H4 (cell line): ENCODE measurements at regions not wholly inside any gene's neighbourhood (a gene's known extent, or its start where the extent isn't known, plus 50 kb on each side); places are given as distances from the start of the nearest gene placed in this dataset.
"Not testable (repeated sequence)": the region's sequence is repeated elsewhere in the genome, so short reads cannot be mapped to it uniquely, and the experiment has no call there.

ENCODE experiments used
- DNase-seq: peaks from one replicate; pipeline ENCODE4 v3.0.0-alpha.2; 2015; ENCODE audit warnings: low spot score

DNA sequence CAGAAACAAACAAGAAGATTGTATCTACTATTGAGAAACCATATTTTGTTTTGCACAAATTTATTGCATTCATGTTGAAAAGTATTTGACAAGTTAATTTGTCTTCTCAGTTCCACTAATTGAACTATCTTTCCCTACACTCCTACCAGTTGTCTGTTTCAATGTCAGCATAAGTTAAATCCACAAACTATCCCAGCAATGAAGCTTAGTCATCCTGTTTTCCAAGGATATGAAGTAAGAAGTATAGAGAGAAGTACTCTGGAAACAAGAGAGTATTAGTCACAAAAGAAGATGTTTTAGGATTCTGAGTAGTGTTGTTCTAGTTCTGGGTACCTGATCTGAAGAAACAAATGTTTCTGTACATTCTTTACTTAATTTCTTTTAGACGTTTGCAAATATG is 261.6 kb upstream of the ZNF804A start:
- DNase-seq: no peak

DNA sequence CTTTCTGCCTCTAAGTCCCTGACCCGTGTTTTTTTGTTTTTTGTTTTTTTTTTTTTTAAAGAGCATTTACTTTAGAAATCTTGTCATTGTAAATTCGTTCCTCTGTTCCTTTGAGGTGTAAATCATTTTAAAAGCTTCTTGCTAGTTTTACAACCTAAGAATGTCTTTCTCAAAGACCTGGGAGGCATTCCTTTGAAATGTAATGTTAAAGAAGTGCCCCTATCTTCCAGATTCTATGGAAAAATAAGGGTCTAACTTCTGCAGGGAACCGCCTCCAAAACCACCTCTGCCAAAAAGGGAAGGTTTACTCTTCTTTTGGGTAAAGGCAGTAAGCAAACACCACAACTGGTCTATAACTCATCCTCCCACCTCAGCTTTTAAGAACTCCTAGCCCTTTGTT is 259.6 kb upstream of the ZNF804A start:
- no peak for DNase-seq

DNA sequence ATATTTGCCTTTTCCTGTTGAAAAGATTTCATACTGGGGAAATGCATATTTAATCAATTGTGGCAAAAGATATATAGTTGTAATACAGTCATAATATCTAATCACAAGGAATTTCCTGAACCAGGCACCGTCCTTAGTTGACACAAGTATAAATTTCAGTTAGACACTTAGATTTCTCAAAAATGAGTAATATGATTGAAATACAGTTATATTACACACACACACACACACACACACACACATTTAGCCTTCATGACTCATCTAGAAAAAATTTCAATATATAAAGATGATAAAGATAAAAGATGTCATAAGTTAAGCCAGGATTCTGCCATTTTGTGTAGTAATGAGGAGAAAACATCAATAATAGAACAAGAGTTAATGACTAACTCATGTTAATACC is 258.4 kb upstream of the ZNF804A start:
- no peak for DNase-seq

DNA sequence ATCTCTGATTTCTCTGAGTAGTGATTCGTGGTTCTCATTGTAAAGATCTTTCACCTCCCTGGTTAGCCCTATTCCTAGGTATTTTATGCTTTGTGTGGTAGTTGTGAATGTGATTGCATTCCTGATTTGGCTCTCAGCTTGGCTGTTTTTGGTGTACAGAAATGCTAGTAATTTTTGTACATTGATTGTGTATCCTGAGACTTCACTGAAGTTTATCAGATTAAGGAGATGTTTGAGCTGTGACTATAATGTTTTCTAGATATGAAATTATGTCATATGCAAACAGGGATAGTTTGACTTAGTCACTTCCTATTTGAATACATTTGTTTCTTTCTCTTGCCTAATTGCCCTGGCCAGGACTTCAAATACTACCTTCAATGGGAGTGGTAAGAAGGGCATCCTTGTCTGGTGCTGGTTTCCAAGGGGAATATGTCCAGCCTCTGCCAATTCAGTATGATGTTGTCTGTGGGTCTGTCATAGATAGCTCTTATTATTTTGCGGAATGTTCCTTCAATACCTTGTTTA is 251.9 kb upstream of the ZNF804A start:
- no peak for DNase-seq

DNA sequence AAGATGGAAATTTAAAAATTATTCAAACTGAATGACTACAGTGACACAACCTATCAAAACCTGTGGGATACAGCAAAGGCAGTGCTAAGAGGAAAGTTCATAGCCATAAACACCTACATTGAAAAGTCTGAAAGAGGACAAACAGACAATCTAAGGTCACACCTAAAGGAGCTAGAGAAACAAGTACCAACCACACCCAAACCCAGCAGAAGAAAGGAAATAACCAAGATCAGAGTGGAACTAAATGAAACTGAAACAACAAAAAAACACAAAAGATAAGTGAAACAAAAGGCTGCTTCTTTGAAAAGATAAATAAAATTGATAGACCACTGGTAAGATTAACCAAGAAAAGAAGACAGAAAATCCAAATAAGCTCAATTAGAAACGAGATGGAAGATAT is 247.2 kb upstream of the ZNF804A start:
- no peak for DNase-seq

DNA sequence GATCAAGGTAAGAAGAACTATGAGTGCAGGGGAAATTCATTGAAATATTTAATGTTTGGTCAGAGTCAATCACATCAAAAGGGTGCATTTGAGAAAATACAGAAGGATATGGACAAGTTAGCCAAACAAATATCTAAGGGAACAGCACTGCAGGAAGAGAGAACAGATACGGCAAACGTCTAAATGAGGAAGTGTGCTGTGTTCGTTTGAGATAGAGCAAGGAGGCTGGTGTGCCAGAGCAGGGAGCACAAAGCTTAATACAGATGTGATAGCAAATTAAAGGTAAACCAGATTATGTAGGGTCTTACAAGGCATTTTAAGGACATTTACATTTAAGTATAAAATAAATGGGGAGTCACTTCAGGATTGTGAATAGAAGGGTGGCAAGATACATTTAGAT is 241.3 kb upstream of the ZNF804A start:
- DNase-seq: no peak

DNA sequence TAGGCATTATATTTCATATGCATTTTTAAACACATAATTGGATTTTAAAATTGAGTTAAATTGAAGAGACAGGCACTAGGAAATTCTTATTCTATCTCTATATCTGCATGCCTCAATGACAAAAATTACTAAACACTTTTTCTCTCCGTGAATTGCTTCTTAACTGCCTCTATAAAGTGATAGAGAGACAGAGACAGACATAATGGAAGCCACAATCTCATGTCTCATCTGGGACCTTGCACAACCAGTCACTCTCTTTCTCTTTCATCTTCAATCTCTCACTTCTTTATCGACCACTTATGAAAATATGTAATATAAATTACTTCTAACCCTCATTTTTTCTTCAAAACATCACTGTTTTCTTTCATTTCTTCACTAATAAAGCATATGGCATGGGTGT is 238.9 kb upstream of the ZNF804A start:
- DNase-seq: no peak

DNA sequence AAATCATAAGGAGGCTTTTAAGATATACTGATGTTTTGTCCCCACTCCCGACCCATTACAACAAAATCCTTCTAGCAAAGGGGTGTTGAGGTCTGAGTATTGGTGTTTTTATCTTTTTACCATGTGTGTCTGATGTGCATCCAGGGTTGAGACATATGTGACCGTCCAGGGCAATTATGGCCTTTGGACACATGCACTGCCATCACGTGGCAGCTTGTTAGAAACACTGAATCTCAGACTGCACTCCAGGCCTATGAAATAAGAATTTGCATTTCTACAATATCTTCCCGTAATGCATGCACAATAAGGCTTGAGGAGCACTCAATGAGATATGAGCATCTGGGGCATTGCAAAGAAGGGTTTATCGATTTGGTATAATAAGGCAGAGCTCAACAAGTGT is 235.1 kb upstream of the ZNF804A start:
- DNase-seq: no peak

DNA sequence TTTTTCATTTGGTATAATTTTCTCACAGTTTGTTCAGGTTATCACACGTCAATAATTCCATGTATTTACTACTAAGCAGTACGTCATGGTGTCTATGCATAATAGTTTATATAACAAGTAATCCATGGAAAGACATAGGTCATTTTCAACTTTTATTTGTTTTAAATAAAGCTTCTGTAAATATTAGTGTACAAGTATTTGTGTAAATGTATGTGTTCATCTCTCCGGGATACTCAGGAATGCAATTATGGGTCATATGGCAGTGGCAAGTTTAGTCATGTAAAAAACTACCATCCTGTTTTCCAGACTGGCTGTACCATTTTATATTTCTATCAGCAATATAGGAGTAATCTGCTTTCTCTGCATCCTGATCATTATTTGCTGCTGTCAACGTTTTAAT is 231.1 kb upstream of the ZNF804A start:
- DNase-seq: no peak

DNA sequence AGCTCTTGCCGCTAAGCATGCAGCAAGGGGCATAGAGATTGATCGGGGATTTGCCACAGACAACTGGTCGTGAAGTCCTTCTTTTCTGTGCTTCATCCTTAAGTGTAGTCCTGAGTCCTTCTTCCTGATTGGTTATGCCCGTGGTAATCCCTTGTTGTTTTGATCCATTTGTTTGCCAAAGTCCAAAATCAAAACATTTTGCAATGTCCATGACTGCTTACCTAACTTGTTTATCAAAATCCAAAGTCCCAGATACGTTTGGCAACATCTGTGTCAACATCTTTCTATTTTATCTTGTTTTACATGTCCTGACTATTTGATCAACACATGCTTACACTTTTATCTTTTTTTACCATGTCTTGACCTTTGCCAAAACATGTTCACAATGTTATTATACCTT is 229.0 kb upstream of the ZNF804A start:
- DNase-seq: no peak

DNA sequence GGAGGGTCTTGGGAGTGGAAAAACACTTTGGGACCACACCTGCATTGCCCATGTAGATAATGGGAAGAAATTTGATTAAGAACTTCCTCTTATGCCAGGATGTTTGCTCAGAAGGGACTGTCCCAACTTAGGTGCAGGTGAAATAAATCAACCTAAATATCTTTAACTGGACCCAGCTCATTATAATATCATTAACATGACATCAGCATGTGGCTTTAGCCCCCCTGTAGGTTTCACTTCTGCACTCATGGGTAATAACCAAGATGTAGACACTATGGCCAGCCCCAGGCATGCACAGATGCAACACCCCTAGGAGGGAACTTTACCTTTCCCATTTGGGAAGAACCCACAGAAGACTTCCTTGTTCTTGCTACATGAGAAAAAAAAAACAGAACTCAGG is 227.4 kb upstream of the ZNF804A start:
- DNase-seq: no peak

DNA sequence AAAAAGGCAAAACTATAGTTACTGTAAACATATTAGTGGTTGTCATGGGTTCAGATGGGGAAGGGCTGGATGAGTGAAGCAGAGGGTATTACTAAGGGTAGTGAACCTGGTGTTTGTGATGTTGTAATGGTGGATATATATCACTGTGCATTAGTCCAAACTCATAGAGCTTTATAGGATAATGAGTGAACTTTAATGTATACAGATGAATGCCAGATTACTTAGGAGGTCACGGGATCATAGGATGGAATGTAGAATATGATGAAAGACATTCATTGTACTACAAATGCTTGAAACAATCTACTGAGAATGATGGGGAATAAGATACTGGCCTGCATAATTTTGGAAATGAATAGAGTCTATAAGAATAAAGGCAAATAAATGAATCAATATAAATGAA is 226.7 kb upstream of the ZNF804A start:
- DNase-seq: no peak

DNA sequence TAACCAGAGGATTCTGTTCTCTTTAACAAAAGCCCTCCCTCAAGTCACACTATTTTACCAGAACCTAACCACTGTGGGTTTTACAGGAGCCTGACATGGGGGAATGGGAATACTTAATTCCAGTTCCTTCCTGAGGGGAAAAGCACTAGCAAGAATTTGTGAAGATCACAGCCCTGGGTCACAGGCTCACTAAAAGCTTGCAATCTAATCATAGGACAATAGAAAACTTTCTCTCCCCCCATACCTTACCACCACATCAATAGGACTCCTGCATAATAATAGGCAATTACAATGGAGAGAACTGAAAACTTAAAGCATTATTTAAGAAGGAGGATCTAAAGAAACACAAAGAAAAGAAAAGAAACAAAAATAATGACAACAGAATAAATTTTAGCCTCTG is 225.8 kb upstream of the ZNF804A start:
- no peak for DNase-seq

DNA sequence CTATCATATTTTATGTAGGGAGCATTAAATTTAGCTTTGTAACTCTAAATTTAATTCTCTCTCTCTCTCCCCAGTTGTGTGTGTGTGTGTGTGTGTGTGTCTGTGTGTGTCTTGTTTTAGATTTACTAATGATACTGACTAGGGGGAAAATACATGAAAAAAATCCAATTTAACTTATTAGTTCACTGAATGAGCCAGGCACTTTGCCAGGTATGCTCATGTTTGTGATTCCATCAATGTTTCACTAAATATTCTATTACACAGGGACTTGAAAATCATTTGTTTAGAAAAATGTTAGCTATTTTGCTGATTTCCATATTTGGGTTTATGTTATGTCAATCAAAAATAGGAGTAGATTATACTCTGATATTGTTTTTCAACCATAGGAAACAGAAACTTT is 203.7 kb upstream of the ZNF804A start:
- DNase-seq: no peak

DNA sequence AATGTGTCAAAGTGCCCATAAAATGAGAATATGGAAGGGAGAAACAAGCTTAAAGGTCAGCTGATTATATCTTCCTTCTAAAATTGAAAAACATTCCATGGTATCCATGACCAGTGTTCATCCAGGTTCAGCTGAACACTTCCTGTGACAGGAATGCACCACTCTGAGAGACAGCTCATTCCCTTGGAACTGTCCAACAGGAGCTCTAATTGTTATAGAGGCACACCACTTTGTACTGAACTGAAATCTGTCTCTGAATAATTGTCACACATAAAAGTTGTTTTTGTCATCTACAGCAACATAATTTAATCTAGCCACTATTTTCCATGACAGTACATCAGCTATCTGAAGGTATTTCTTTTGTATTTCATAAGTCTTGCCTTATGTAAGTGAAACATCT is 195.9 kb upstream of the ZNF804A start:
- DNase-seq: no peak

DNA sequence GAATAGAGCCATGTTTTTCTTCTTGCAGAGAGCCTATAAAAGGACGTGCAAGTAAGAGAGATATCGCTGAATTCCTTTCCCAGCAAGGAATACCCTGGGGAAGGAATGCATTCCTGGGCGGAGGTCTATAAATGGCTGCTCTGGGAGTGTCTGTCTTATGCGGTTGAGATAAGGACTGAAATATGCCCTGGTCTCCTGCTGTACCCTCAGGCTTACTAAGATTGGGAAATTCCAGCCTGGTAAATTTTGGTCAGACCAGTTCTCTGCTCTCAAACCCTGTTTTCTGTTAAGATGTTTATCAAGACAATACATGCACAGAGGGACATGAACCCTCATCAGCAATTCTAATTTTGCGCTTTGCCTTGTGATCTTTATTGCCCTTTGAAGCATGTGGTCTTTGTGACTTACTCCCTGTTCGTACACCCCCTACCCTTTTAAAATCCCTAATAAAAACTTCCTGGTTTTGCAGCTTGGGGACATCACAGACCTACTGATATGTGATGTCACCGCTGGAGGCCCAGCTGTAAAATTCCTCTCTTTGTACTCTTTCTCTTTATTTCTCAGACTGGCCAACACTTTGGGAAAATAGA is 191.2 kb upstream of the ZNF804A start:
- not testable (repeated sequence) for DNase-seq

DNA sequence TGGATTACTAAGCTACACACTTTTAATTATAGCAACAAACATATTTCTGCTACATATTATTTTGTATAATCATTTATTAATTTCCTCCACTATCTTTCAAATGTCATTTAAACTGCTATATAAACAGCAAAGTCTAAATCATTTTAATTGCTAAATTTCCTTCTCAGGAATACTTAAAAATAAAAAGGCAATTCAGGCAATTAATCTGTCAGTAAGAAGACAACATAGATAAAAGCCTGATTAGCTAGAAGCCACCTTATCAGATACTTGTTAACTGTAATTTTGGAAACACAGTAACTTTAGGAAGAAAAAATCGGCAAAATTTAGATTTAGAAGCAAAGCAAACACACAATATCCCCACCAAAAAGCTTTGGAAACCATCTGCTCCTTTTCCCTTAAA is 188.2 kb upstream of the ZNF804A start:
- DNase-seq: no peak

DNA sequence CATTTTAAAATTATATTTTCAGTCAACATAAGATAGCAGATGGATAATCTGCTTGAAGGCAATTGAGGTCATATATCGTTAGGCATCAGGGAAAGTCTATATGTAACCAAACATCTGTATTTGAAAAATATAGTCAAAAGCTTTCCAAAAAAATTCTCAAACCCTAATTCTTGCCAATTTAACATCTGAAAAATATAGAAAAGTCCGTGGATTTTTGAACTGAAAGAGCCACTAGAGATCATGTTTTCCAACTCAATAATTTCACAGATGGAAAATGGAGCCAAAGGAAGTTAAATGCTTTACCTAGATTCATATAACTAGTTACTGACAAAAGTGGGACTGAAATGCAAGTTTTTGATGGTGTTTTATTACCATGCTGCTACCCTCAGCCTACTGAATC is 185.1 kb upstream of the ZNF804A start:
- DNase-seq: no peak

DNA sequence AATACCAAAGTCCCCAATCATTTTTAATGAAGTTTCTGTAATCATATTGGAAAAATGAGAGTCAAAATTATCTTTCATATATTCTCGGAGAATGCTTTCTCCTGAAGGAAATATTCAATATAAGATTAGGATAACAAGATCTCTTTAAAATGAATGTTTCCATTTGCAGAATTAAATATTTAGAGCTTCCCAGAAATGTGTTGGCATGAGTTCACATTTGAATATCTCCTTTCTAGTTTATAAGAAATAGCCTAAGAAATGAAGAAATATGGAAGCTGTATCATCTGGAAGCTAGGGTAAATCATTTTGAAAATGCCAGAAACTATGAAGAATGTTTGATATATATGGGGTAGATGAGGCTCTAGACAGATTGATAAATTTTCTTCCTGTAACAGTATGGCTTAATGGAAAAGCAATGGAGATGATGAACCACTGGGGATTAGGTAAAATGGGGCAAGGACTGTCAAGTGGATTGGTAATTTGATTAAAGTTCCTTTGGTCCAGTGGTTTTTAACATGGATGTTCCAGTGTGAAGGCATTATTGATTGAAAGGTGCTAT is 184.6 kb upstream of the ZNF804A start:
- no peak for DNase-seq

DNA sequence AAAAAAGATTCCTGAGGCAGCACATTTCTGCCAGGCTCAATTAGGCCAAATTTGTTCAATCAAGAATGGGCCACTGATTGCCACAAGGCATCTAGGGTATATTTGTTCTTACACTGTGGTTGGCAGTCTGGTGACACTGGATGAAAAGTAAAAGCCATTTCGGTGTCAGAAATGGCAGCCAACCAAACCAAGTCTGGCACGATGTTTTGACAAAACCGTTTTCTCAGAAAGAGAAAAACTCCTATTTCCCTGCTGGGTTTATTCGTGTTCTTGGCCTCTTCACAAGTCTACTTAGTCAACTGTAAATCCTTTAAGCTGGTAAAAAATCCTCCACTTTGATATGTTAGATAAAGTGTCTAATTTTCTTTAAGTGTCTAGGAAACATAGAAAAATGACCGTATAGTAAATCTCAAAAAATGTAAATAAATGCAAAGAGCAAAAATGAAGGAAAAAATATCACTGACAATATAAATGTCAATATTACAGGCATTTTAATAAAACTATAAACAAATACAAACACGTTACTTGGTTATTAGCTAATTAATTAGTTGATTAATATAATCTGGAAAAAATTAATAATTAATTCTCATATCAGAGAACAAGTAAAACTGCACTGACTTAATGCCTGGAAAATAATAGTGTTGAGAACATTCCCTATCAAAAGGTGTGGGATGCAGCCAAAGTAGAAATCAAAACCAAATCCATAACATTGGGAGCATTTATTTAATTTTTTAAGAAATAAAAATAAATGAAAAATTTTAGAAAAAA is 182.0 kb upstream of the ZNF804A start:
- DNase-seq: no peak

DNA sequence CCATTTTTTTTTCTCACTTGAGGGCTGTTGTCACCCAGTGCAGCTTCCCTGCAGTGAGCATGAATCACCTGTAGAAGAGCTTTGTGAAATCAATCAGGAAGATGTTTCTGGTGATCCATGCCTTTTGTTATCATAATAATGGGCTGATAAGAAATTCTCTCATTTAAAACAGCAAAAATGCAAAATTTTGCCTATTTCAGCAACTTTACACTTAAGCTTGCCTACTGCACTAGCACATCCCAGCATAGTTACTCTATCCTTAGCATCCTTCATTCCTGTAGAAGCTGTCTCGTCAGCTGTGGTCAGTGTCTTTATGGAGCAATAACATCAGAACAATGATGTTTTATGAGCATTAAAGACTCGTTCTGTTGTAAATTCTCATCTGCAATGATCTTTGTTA is 178.6 kb upstream of the ZNF804A start:
- DNase-seq: no peak

DNA sequence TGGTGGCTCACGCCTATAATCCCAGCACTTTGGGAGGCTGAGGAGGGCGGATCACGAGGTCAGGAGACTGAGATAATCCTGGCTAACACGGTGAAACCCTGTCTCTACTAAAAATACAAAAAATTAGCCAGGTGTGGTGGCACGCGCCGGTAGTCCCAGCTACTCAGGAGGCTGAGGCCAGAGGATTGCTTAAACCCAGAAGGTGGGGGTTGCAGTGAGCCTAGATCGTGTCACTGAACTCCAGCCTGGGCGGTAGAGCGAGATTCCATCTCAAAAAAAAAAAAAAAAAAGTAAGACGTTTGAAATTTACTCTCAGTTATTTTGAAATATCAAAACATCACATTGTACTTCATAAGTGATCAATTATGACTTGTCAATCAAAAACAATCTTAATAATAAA is 176.9 kb upstream of the ZNF804A start:
- not testable (repeated sequence) for DNase-seq

DNA sequence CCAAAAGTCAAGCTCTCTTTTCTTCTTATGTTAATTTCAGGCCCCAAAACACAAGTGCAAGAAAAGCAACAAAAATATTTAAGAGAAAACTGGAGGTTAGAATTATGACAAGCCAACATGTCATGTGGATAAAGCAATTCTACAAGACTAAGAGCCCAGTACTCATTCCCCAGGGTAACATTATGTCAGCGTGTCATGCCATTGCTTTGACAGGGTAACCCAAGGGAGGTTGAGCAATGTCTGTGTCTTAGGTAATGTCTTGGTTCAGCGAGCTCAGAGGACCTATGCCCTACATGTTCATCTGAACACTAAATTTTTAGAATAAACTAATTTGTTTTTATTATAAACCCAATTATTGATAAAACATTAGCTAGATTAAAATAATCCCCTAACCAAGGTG is 173.2 kb upstream of the ZNF804A start:
- no peak for DNase-seq
